Lower leg skin (tissue), 3 donors: ENCODE measurements at regions not wholly inside any gene's neighbourhood (a gene's known extent, or its start where the extent isn't known, plus 50 kb on each side); places are given as distances from the start of the nearest gene placed in this dataset.

Experiments
- POLR2A ChIP-seq, 2 donors: fragments of 450-650 bp; IDR thresholded peaks; one replicate each; pipeline ENCODE4 v1.6.1; 2016 to 2017; ENCODE audit warnings: antibody characterized with exemption in 2 of 2, mild to moderate bottlenecking in 1 of 2, moderate library complexity in 1 of 2
- TF ChIP-seq, protein P1 (sequence below), 3 donors: fragments of 450-650 bp; IDR thresholded peaks; one replicate each; pipeline ENCODE4 v1.5.1; 2016; ENCODE audit warnings: antibody characterized with exemption in 3 of 3, mild to moderate bottlenecking in 3 of 3, moderate library complexity in 2 of 3

DNA sequence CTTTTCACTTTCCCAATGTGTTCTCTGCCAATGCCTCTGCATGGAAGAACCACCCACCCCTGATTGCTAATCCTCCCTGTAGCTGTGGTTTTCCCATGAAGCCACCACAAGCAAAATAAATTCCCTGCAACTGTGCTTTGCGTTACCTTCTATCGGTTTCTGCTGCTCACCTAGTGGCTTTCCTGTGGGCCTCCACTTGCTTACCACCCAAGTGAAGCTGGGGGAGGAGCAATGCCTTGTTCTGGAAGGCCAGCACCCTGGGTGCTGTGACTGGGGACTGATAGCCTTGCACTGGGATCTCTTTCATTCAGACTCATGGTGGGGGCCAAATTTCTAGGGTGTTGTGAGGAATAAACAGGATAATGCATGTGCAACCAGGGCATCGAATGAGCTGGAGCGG lies 56.3 kb upstream of the GDNF start:
- TF ChIP-seq, protein P1, sequence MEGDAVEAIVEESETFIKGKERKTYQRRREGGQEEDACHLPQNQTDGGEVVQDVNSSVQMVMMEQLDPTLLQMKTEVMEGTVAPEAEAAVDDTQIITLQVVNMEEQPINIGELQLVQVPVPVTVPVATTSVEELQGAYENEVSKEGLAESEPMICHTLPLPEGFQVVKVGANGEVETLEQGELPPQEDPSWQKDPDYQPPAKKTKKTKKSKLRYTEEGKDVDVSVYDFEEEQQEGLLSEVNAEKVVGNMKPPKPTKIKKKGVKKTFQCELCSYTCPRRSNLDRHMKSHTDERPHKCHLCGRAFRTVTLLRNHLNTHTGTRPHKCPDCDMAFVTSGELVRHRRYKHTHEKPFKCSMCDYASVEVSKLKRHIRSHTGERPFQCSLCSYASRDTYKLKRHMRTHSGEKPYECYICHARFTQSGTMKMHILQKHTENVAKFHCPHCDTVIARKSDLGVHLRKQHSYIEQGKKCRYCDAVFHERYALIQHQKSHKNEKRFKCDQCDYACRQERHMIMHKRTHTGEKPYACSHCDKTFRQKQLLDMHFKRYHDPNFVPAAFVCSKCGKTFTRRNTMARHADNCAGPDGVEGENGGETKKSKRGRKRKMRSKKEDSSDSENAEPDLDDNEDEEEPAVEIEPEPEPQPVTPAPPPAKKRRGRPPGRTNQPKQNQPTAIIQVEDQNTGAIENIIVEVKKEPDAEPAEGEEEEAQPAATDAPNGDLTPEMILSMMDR (IDR thresholded peaks at IDR 0.05), result no peak
- no peak for TF ChIP-seq POLR2A (IDR thresholded peaks at IDR 0.05)
